Ishikawa (cell line): ENCODE measurements at regions not wholly inside any gene's neighbourhood (a gene's known extent, or its start where the extent isn't known, plus 50 kb on each side); places are given as distances from the start of the nearest gene placed in this dataset.

Source experiments
- CREB1 ChIP-seq: IDR thresholded peaks from 2 replicates; pipeline ENCODE4 v1.6.1; 2012; ENCODE audit warnings: low read depth
- EGR1 ChIP-seq: IDR thresholded peaks from 2 replicates; pipeline ENCODE4 v1.6.1; 2012
- EP300 ChIP-seq: IDR thresholded peaks from 2 replicates; pipeline ENCODE4 v1.6.1; 2012; ENCODE audit warnings: borderline replicate concordance
- FOXM1 ChIP-seq: IDR thresholded peaks from 2 replicates; pipeline ENCODE4 v1.6.1; 2012; ENCODE audit warnings: low read depth, borderline replicate concordance
- MAX ChIP-seq: IDR thresholded peaks from 2 replicates; pipeline ENCODE4 v1.6.1; 2012
- RAD21 ChIP-seq: IDR thresholded peaks from 2 replicates; pipeline ENCODE4 v1.6.1; 2012; ENCODE audit warnings: low read depth
- REST ChIP-seq: IDR thresholded peaks from 2 replicates; pipeline ENCODE4 v1.6.1; 2012; ENCODE audit warnings: low read depth, mild to moderate bottlenecking
- TEAD4 ChIP-seq: IDR thresholded peaks from 2 replicates; pipeline ENCODE4 v1.6.1; 2012
- YY1 ChIP-seq: IDR thresholded peaks from 2 replicates; pipeline ENCODE4 v1.6.1; 2012; ENCODE audit warnings: low read depth

GRCh38 chr10:63749915-63750314 lies 228.7 kb downstream of the REEP3 start:
- TF ChIP-seq RAD21, result no peak
- TF ChIP-seq FOXM1, result no peak
- no peak for TF ChIP-seq YY1
- no peak for TF ChIP-seq MAX
- no peak for TF ChIP-seq EP300
- no peak for TF ChIP-seq CREB1
- no peak for TF ChIP-seq REST
- no peak for TF ChIP-seq EGR1
- TF ChIP-seq TEAD4, result no peak
